SK-N-SH (cell line): ENCODE measurements at regions not wholly inside any gene's neighbourhood (a gene's known extent, or its start where the extent isn't known, plus 50 kb on each side); places are given as distances from the start of the nearest gene placed in this dataset.

Source experiments
- CTCF ChIP-seq: fragments of 200-600 bp; sonication (generic); IDR thresholded peaks from 2 replicates; pipeline ENCODE4 v1.6.1; 2017; ENCODE audit warnings: antibody characterized with exemption, mild to moderate bottlenecking, moderate library complexity
- EP300 ChIP-seq, 2 experiments: IDR thresholded peaks; 2 replicates each; pipeline versions ENCODE4 v1.4.0 to v1.6.1; 2012; ENCODE audit warnings: borderline replicate concordance in 1 of 2, low read depth in 1 of 2, low read length in 1 of 2
- EZH2phosphoT487 ChIP-seq: fragments of 200-600 bp; sonication (generic); IDR thresholded peaks from 2 replicates; pipeline ENCODE4 v1.6.1; 2017; ENCODE audit warnings: low read depth, mixed run types, mild to moderate bottlenecking, antibody characterized with exemption, moderate library complexity, borderline replicate concordance
- PBX3 ChIP-seq: IDR thresholded peaks from 2 replicates; pipeline ENCODE4; 2012
- POLR2AphosphoS5 ChIP-seq: IDR thresholded peaks from 2 replicates; pipeline ENCODE4 v1.6.1; 2012; ENCODE audit warnings: low read depth, low read length
- RAD21 ChIP-seq: IDR thresholded peaks from 2 replicates; pipeline ENCODE4 v1.6.1; 2012; ENCODE audit warnings: mild to moderate bottlenecking, low read length
- RCOR1 ChIP-seq: fragments of 150-350 bp; IDR thresholded peaks from 2 replicates; pipeline ENCODE4 v1.6.1; 2017; ENCODE audit warnings: antibody characterized with exemption, low read length
- REST ChIP-seq: IDR thresholded peaks from 2 replicates; pipeline ENCODE4 v1.6.1; 2012; ENCODE audit warnings: mild to moderate bottlenecking, low read depth, low read length, moderate library complexity
- SIN3A ChIP-seq: IDR thresholded peaks from 2 replicates; pipeline ENCODE4 v1.6.1; 2012; ENCODE audit warnings: low read depth, mild to moderate bottlenecking, low read length, moderate library complexity, borderline replicate concordance
- TEAD4 ChIP-seq: IDR thresholded peaks from 2 replicates; pipeline ENCODE4 v1.4.0; 2012; ENCODE audit warnings: mild to moderate bottlenecking, borderline replicate concordance; ENCODE audit not compliant: insufficient read depth
- USF1 ChIP-seq: IDR thresholded peaks from 2 replicates; pipeline ENCODE4 v1.4.0; 2012; ENCODE audit warnings: low read depth, borderline replicate concordance

GRCh38 chr13:73304442-73304841 is 245.6 kb downstream of the KLF5 start:
- TF ChIP-seq CTCF (no peak), POLR2AphosphoS5 (no peak), TEAD4 (no peak), EP300 (IDR thresholded peaks at IDR 0.05; ENCODE audit: borderline replicate concordance in 1 of 2, low read depth in 1 of 2, low read length in 1 of 2) (no peak), USF1 (no peak), EZH2phosphoT487 (no peak), SIN3A (no peak), PBX3 (no peak), RAD21 (no peak), REST (no peak), RCOR1 (no peak)
